ENCODE measurements at regions not wholly inside any gene's neighbourhood (a gene's known extent, or its start where the extent isn't known, plus 50 kb on each side); places are given as distances from the start of the nearest gene placed in this dataset.
"Not testable (repeated sequence)": the region's sequence is repeated elsewhere in the genome, so short reads cannot be mapped to it uniquely, and the experiment has no call there.

- not testable (repeated sequence) for TF ChIP-seq ELK1 (IDR thresholded peaks at IDR 0.05; ENCODE audit: borderline replicate concordance, low read depth, low read length); CTCF (conservative IDR thresholded peaks at IDR 0.05; ENCODE audit: low read depth, low read length); SMC3 (IDR thresholded peaks at IDR 0.05; ENCODE audit: low read depth, low read length); RAD21 (IDR thresholded peaks at IDR 0.05; ENCODE audit: low read length); POLR2A (IDR thresholded peaks at IDR 0.05; ENCODE audit: low read depth, low read length); RCOR1 (IDR thresholded peaks at IDR 0.05; ENCODE audit: insufficient replicate concordance, low read length); RFX5 (IDR thresholded peaks at IDR 0.05; ENCODE audit: low read depth, low read length); MXI1 (IDR thresholded peaks at IDR 0.05; ENCODE audit: borderline replicate concordance, low read depth, low read length); NFE2L2 (IDR thresholded peaks at IDR 0.05; ENCODE audit: low read depth, low read length); MAZ (IDR thresholded peaks at IDR 0.05; ENCODE audit: borderline replicate concordance, low read depth, low read length); CEBPB (IDR thresholded peaks at IDR 0.05; ENCODE audit: low read depth, low read length)
Measured at GRCh38 chr22:23434198-23434830, 145.8 kb downstream of the IGLL1 start.

Data from IMR-90 (cell line).